ENCODE measurements at regions not wholly inside any gene's neighbourhood (a gene's known extent, or its start where the extent isn't known, plus 50 kb on each side); places are given as distances from the start of the nearest gene placed in this dataset.

DNA sequence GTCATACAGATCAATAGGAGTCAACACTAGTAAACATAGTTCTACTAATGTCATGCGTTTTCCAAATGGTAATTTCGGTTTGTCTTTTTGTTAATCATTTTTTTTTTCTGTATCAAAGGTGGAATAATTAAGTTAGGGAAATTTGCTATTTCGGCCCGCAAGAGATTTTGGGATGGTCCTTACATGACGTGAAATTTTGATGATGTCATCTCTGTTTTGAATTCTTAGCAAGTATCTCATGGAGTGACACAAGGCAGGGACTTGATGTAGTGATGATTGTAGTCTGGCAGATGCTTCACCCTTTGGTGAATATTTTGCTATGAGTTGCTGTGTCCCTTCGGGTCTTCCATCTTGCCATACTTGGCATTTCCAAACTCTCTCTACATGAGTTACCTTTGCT is 608.0 kb downstream of the BCKDHB start:
- TF ChIP-seq POLR2A (IDR thresholded peaks at IDR 0.05) = no peak
- TF ChIP-seq, protein P1, sequence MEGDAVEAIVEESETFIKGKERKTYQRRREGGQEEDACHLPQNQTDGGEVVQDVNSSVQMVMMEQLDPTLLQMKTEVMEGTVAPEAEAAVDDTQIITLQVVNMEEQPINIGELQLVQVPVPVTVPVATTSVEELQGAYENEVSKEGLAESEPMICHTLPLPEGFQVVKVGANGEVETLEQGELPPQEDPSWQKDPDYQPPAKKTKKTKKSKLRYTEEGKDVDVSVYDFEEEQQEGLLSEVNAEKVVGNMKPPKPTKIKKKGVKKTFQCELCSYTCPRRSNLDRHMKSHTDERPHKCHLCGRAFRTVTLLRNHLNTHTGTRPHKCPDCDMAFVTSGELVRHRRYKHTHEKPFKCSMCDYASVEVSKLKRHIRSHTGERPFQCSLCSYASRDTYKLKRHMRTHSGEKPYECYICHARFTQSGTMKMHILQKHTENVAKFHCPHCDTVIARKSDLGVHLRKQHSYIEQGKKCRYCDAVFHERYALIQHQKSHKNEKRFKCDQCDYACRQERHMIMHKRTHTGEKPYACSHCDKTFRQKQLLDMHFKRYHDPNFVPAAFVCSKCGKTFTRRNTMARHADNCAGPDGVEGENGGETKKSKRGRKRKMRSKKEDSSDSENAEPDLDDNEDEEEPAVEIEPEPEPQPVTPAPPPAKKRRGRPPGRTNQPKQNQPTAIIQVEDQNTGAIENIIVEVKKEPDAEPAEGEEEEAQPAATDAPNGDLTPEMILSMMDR (IDR thresholded peaks at IDR 0.05) = no peak

All from lower leg skin (tissue), 3 donors.